IPS DF 6.9 (cell line): ENCODE measurements at regions not wholly inside any gene's neighbourhood (a gene's known extent, or its start where the extent isn't known, plus 50 kb on each side); places are given as distances from the start of the nearest gene placed in this dataset.

Experiments
- DNase-seq: peaks from one replicate; pipeline ENCODE4 v3.0.0-alpha.2; 2013; ENCODE audit warnings: low read depth, low spot score
- H3K27ac ChIP-seq: one replicate; pipeline ENCODE4 v1.5.1; 2013; ENCODE audit warnings: low read length, control low read depth
- H3K27me3 ChIP-seq: 2 replicates; pipeline ENCODE4 v1.6.1; 2013; ENCODE audit warnings: mild to moderate bottlenecking, low read length; ENCODE audit not compliant: control insufficient read depth, insufficient read depth
- H3K36me3 ChIP-seq: 2 replicates; pipeline ENCODE4 v1.6.1; 2013; ENCODE audit warnings: low read length; ENCODE audit not compliant: control insufficient read depth, insufficient read depth
- H3K4me1 ChIP-seq: 2 replicates; pipeline ENCODE4 v1.6.1; 2013; ENCODE audit warnings: low read length; ENCODE audit not compliant: control insufficient read depth, insufficient read depth
- H3K4me3 ChIP-seq: 2 replicates; pipeline ENCODE4 v1.5.1; 2013; ENCODE audit warnings: mild to moderate bottlenecking, low read length
- H3K9me3 ChIP-seq: 2 replicates; pipeline ENCODE4 v1.6.1; 2013; ENCODE audit warnings: low read length, inconsistent platforms; ENCODE audit not compliant: control insufficient read depth, insufficient read depth
- WGBS: extraction: QIAGEN DNeasy Blood & Tissue Kit; methylation state at CpG from one replicate; pipeline ENCODE4 v1.1.7; 2013; ENCODE audit warnings: mixed read lengths, missing lambda C conversion rate; ENCODE audit not compliant: insufficient read length, insufficient coverage; 5-methylcytosine and 5-hydroxymethylcytosine counted together

DNA sequence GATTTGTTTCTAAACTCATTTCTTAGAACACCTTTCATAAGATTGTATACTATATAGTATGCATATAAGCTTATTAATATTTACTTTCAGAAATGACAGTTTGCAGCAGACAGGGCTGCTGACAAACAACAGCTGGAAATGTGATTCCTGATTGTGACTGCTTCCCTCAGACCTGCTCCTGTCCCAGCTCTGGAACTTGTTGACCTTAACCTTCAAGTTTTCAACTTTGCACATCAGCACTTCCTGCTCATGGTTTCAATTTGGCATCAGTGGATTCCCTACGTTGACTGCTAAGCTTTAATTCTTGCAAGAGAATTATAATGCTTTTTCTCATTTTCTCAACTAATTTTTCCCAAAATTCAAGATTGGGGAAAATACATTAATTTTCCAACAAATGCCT is 459.2 kb upstream of the ACVR2A start:
- Histone ChIP-seq H3K9me3 (no peaks in the 10 kb centered on the region), H3K4me3 (no peak overlapping the region), H3K4me1 (no peaks in the 10 kb centered on the region), H3K27ac (no peak overlapping the region), H3K27me3 (no peaks in the 10 kb centered on the region), H3K36me3 (no peaks in the 10 kb centered on the region)
- WGBS, result no CpG with 5 or more reads among the region's 1 CpG
- no peak for DNase-seq

DNA sequence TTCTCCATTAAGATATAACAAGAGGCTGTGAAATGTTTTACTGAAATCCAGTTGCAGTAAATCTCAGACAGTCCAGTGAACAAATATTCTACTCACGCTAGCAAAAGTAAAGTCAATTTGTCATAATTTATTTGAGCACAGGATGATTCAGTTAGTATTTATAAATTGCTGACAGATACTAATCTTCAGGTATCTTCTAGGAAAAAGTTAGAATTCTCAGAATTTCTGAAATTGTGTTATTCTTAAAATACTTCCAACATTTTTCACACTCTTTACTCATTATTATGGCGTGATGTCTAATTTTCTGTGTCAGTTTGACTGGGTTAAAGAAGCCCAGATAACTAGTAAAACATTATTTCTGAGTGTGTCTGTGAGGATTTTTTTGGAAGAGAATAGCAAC is 460.2 kb upstream of the ACVR2A start:
- DNase-seq, result no peak
- H3K4me1 ChIP-seq, result no peaks in the 10 kb centered on the region
- H3K4me3 ChIP-seq, result no peak overlapping the region
- H3K27me3 ChIP-seq, result no peaks in the 10 kb centered on the region
- no CpG with 5 or more reads among the region's 2 CpGs for WGBS
- H3K36me3 ChIP-seq, result no peaks in the 10 kb centered on the region
- H3K27ac ChIP-seq, result no peak overlapping the region
- H3K9me3 ChIP-seq, result no peaks in the 10 kb centered on the region

DNA sequence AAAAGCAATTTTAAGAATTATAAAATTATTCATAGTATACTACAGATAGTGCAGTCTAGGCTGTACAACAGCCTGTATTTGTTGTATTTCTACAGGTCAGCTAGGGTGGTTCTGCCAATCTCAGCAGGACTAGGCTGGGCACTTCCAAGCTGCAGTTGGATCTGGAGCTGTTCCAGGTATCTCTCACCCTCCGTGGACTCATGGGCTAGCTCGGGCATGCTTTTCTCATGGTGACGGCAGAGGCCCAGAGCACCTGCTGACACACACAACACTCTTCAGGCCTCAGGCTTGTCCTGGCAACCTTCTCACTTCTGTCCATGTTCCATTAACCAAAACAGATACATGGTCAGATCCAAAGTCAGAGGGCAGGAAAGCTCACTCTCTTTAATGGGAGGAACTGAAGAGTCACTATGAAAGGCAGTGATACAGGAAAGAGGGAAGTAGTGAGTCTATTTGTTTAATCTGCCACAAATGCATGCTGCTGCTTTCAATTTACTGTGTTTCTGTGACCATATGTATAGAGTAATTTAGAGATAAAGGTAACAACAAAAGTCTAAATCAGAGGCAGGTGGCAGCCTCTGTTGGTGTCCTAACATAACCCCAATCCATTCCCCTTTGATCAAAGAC is 462.4 kb upstream of the ACVR2A start:
- Histone ChIP-seq H3K9me3 (no peaks in the 10 kb centered on the region), H3K27ac (no peak overlapping the region), H3K27me3 (no peaks in the 10 kb centered on the region), H3K36me3 (no peaks in the 10 kb centered on the region), H3K4me1 (no peaks in the 10 kb centered on the region), H3K4me3 (no peak overlapping the region)
- DNase-seq, result no peak
- no CpG with 5 or more reads among the region's 3 CpGs for WGBS

DNA sequence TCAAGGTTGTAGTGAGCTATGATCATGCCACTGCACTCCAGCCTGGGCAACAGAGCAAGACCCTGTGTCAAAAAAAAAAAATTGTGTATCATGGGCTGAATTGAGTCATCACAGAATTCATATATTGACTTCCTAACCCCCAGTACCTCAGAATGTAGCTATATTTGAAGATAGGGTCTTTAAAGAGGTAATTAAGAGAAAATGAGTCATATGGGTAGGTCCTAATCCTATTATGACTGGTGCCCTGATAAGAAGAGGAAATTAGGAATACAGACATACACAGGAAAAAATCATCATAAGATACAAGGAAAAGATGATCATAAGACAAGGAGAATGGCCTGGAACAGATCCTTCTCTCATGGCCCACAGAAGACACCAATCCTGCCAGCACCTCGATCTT is 466.4 kb upstream of the ACVR2A start:
- Histone ChIP-seq H3K4me1 (no peaks in the 10 kb centered on the region), H3K4me3 (no peak overlapping the region), H3K27ac (no peak overlapping the region), H3K27me3 (no peaks in the 10 kb centered on the region), H3K9me3 (no peaks in the 10 kb centered on the region), H3K36me3 (no peaks in the 10 kb centered on the region)
- WGBS, result no CpG with 5 or more reads among the region's 1 CpG
- DNase-seq, result no peak

DNA sequence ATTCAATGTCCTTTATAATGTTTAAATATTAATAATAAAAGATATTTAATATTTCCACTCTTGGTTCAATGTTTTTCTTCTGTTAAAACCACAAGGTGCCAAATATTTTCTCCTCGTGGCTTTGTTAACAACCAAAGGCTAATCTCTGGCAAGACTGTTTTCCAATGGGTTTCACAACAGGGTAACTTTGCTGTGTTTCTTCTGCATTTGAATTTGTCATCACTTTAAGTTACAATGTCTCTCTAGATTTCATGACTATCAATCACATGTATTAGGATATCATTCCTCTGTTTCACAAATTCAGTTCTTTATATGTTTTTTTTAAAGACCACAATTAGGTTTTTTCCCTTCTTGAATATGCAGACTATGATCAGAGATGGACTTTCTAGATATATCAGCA is 469.8 kb upstream of the ACVR2A start:
- no peak overlapping the region for H3K4me3 ChIP-seq
- H3K27ac ChIP-seq, result no peak overlapping the region
- DNase-seq, result no peak
- H3K27me3 ChIP-seq, result no peaks in the 10 kb centered on the region
- H3K4me1 ChIP-seq, result no peaks in the 10 kb centered on the region
- no peaks in the 10 kb centered on the region for H3K36me3 ChIP-seq
- H3K9me3 ChIP-seq, result no peaks in the 10 kb centered on the region
- WGBS, result no CpG with 5 or more reads among the region's 1 CpG

DNA sequence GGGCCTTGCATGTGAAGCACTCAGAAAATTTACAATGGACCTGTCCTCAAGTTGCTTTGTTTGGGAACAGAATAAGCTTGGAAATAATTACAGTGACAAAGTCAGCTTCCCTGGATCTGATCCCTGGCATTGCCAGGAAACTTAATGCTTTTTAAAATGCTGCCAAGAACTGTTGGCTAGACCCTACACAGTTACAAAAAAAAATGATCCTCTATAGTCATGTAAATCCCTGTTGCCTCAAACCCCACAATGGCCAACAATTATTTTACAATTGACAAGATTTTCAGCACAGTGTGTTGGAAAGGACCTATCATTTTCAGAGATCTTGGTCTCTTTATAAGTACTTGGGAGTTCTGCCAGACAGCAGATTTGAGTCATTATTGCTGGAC is 470.4 kb upstream of the ACVR2A start:
- Histone ChIP-seq H3K27me3 (no peaks in the 10 kb centered on the region), H3K9me3 (no peaks in the 10 kb centered on the region), H3K4me1 (no peaks in the 10 kb centered on the region), H3K4me3 (no peak overlapping the region), H3K36me3 (no peaks in the 10 kb centered on the region), H3K27ac (no peak overlapping the region)
- DNase-seq, result no peak

DNA sequence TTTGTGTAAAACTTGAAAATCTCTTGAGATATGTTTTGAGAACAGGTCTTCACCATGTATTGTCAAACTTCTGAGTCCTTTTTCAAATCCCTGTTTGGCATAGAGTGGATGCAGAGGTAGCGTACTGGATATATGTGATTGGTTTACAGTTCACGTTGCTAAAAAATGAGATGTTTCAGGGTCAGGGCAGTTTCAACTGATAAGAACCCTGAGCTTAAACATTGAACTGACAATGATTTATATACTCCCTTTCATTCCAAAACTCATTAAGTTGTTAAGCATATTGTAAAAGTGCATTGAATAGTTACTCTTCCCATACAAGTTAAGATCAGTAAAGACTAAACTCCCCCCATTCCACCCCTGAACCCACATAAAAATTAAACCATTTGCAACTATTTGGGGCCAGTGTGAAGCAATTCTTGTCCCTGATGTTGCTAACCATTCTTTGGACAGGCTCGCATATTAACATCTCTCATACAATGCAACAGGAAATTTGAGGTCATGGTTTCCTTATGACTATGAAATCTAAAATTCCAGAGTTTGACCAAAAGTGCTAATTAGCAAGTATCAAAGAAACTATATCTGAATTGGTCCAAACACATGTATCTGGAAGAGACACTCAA is 470.9 kb upstream of the ACVR2A start:
- no peak overlapping the region for H3K4me3 ChIP-seq
- WGBS, result no CpG with 5 or more reads among the region's 3 CpGs
- H3K27ac ChIP-seq, result no peak overlapping the region
- no peaks in the 10 kb centered on the region for H3K27me3 ChIP-seq
- H3K36me3 ChIP-seq, result no peaks in the 10 kb centered on the region
- no peaks in the 10 kb centered on the region for H3K4me1 ChIP-seq
- DNase-seq, result no peak
- no peaks in the 10 kb centered on the region for H3K9me3 ChIP-seq

DNA sequence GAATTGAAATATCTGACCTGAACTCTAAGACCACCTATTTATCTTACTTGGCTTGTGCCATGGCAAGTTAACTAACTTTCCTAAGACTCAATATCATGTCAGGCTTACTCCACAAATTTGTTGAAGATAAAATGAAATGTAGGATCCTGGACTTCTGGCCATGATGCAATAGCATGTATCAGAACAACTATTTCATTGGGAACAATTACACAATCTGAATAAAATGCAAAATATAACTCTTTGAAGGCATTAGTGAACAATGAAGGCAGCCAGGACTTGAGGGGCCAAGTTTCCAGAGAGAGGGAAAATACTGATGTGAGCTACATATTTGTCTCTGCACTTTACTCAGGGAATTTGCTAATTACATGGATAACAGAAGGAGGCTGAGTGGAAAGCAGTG is 476.5 kb upstream of the ACVR2A start:
- H3K4me3 ChIP-seq, result no peak overlapping the region
- no peak for DNase-seq
- H3K9me3 ChIP-seq, result no peaks in the 10 kb centered on the region
- H3K4me1 ChIP-seq, result no peaks in the 10 kb centered on the region
- no peaks in the 10 kb centered on the region for H3K36me3 ChIP-seq
- no peaks in the 10 kb centered on the region for H3K27me3 ChIP-seq
- no peak overlapping the region for H3K27ac ChIP-seq

DNA sequence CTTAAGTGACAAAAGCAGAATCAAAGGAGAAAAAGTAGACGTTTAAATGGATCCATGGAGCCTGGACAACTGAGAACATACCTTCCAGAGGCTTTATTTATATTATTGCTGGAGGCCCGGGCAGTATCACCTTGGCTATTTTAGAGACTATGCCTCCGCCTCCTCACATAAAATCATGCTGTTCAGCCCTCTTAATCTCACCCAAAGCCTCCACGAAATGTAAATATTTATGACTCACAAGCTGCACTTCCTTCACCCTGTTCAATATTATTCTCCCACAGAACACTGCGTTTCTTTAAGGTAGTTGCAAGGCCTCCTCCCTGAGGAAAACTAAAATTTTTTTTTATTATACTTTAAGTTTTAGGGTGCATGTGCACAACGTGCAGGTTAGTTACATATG is 478.6 kb upstream of the ACVR2A start:
- Histone ChIP-seq H3K4me1 (no peaks in the 10 kb centered on the region), H3K4me3 (no peak overlapping the region), H3K27ac (no peak overlapping the region), H3K27me3 (no peaks in the 10 kb centered on the region), H3K36me3 (no peaks in the 10 kb centered on the region), H3K9me3 (no peaks in the 10 kb centered on the region)
- no CpG with 5 or more reads among the region's 6 CpGs for WGBS
- DNase-seq, result no peak

DNA sequence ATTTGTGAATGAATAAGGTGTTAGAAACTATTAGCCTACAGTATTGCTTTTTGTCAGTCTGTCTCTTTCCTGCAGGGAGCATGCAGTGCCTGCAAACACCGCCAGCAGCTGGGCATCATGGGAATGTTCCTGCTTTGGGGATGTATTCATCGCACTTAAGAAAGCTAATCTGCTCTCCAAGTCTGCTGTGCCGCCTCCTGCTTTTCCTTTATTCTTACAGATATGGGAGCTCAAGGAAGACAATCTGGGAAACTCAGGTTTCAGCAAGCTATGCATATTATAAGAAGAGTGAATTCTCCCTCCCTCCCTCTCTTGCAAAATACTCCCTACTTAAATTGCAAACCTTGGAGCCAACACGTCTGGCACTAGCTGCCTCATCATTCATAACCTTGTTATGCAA is 479.2 kb upstream of the ACVR2A start:
- Histone ChIP-seq H3K27me3 (no peaks in the 10 kb centered on the region), H3K36me3 (no peaks in the 10 kb centered on the region), H3K4me3 (no peak overlapping the region), H3K9me3 (no peaks in the 10 kb centered on the region), H3K27ac (no peak overlapping the region), H3K4me1 (no peaks in the 10 kb centered on the region)
- WGBS, result no CpG with 5 or more reads among the region's 4 CpGs
- no peak for DNase-seq

DNA sequence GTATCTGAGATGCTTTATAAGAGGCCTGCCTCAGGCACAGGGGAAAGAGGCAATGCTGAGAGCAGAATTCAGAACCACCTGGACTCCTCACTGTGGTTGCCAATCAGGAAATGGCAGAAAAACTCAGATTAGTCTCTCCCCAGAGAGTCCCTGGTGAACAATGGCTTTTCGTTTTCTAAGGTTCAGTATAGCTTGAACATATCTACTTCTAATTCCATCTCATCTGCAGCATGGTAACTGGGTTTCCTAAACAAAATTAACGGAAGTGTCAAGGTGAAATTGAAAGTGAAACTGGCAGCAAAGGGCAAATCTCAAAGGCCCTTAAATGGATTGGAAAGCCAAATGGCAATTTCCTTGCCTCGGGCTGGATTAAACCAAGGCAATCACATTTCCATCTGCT is 480.2 kb upstream of the ACVR2A start:
- Histone ChIP-seq H3K36me3 (no peaks in the 10 kb centered on the region), H3K9me3 (no peaks in the 10 kb centered on the region), H3K4me1 (0 out of 2 replicates have a peak, but pooled peaks cover 1% of the 10 kb centered on the region), H3K4me3 (no peak overlapping the region), H3K27ac (no peak overlapping the region), H3K27me3 (no peaks in the 10 kb centered on the region)
- no peak for DNase-seq
- no CpG with 5 or more reads among the region's 3 CpGs for whole genome bisulfite sequencing
